Stomach (tissue), 4 donors: ENCODE measurements at regions not wholly inside any gene's neighbourhood (a gene's known extent, or its start where the extent isn't known, plus 50 kb on each side); places are given as distances from the start of the nearest gene placed in this dataset.

ENCODE experiments used
- CTCF ChIP-seq, 7 experiments: fragments of 450-650 bp in 4 of 7; fragments of 200-600 bp in 3 of 7; sonication (generic) in 3 of 7; IDR thresholded peaks; one replicate each; pipeline ENCODE4 v1.5.1; 2016 to 2019; ENCODE audit warnings: antibody characterized with exemption in 7 of 7, control low read depth in 2 of 7, mild to moderate bottlenecking in 1 of 7
- EP300 ChIP-seq: sonication (generic); formaldehyde crosslinking; IDR thresholded peaks from one replicate; pipeline ENCODE4 v1.6.1; 2017; ENCODE audit warnings: antibody characterized with exemption
- POLR2A ChIP-seq, 4 donors: fragments of 450-650 bp; IDR thresholded peaks; one replicate each; pipeline ENCODE4 v1.6.1; 2016; ENCODE audit warnings: antibody characterized with exemption in 4 of 4, control low read depth in 2 of 4, mild to moderate bottlenecking in 1 of 4, moderate library complexity in 1 of 4
- POLR2AphosphoS5 ChIP-seq, 3 donors: sonication (generic); formaldehyde crosslinking; IDR thresholded peaks; one replicate each; pipeline ENCODE4 v1.6.1; 2016; ENCODE audit warnings: antibody characterized with exemption in 3 of 3

GRCh38 chr2:166792808-166793207, 95.5 kb upstream of the XIRP2 start:
- TF ChIP-seq POLR2AphosphoS5 (IDR thresholded peaks at IDR 0.05) (no peak), CTCF (IDR thresholded peaks at IDR 0.05) (no peak), POLR2A (IDR thresholded peaks at IDR 0.05) (no peak), EP300 (no peak)
